ENCODE measurements at regions not wholly inside any gene's neighbourhood (a gene's known extent, or its start where the extent isn't known, plus 50 kb on each side); places are given as distances from the start of the nearest gene placed in this dataset.

DNA sequence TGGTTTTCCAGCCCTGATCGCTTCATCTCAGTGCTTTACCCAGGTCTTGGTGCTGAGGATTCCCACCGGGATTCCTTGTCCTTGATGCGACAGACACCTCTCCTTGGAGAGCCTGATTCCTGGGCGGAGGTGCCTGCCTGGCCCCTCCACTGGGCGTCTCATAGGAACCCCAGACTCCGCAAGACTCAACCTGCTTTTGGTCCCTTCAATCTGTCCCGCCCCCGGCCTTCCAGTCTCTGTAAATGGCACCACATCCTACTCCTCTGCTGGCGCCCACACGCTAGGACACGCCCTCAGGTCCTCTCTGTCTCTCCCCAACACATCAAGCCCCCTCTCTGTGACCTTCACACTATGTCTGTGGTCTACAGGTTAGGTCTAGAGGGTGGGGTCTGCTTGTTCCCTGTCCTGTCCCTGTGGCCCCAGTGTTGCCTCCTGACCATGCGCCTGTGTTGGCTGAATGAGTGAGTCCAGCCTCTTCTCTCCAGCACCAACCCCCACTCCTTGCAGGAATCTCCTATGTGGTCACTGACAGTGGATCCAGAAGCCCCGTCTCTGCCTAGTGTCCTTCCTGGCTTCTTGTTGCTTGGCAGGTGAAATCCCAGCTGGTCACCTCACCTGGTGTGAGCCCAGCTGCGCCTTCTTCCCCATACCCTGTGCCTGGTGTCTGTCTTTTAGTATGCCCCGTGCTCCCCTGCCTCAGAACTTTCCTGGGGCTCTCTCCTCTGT is 119.7 kb upstream of the C1orf174 start:
- no peak for TF ChIP-seq POLR2A (IDR thresholded peaks at IDR 0.05)
- no peak for TF ChIP-seq POLR2AphosphoS5 (IDR thresholded peaks at IDR 0.05)
- TF ChIP-seq CTCF (IDR thresholded peaks at IDR 0.05): no peak
- no peak for TF ChIP-seq EP300 (IDR thresholded peaks at IDR 0.05)
- no peaks in the 10 kb centered on the region for H3K4me1 ChIP-seq
- no peaks in the 10 kb centered on the region for H3K36me3 ChIP-seq
- H3K27ac ChIP-seq: no peak overlapping the region
- H3K9me3 ChIP-seq: peaks cover 0 to 6% (median 0%) of the 10 kb centered on the region in 3 donors
- no peak overlapping the region for H3K4me3 ChIP-seq
- H3K27me3 ChIP-seq: peaks cover 56% of the 10 kb centered on the region
- ATAC-seq: no peak
- 71 to 93% methylated on average over 3 to 8 of the region's 15 CpGs for WGBS, 2 donors (ENCODE audit: low coverage in 1 of 2)

- WGBS, 2 donors (ENCODE audit: low coverage in 1 of 2): 25 to 76% methylated on average over 3 to 5 of the region's 9 CpGs
- no peak for ATAC-seq
- Histone ChIP-seq H3K9me3 (peaks cover 0 to 6% (median 0%) of the 10 kb centered on the region in 3 donors), H3K4me1 (no peaks in the 10 kb centered on the region), H3K27ac (no peak overlapping the region), H3K27me3 (peaks cover 57% of the 10 kb centered on the region), H3K4me3 (no peak overlapping the region), H3K36me3 (no peaks in the 10 kb centered on the region)
- TF ChIP-seq POLR2AphosphoS5 (IDR thresholded peaks at IDR 0.05) (no peak), POLR2A (IDR thresholded peaks at IDR 0.05) (no peak), CTCF (IDR thresholded peaks at IDR 0.05) (no peak)
Observed at GRCh38 chr1:4020449-4020848, 120.4 kb upstream of the C1orf174 start.

DNA sequence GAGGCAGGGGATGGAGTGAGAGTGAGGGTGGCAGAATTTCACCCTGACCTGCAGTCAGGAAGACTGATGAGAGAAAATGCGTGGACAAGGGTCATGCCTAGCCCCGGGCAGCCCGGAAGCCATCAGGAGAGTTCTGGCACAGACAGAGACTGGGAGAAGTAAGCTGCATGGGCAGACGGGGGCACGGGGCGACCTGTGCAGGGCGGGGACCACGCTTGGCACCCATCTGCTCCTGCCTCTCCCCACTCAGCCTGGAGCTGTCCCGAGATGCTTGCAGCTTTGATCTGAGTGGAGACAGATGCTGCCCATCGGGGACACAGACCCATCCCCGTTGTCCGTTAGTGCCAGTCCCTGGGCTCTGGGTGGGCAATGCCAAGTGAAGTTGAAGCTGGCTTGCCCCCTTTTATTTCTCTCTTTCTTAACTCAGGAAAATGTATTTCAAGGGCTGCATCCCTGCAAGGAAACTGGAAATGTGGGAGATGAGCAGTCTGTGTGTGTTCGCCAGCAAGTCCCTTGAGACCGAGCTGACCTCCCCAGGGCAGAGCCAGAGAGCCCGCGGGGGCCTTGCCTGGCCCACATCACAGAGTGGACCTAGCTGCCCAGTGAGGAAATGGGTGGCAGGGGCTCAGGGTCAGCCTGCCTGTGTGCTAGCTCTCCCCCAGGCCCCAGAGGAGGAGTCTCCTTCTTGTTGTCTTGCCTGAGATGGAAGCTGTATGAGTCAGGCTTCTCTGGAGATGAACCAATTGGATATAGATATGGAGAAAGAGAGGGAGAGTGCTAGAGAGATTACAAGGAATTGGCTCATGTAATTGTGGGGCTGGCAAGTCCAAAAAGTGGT is 121.3 kb upstream of the C1orf174 start:
- H3K27ac ChIP-seq: no peak overlapping the region
- peaks cover 0 to 6% (median 0%) of the 10 kb centered on the region in 3 donors for H3K9me3 ChIP-seq
- H3K4me3 ChIP-seq: no peak overlapping the region
- ATAC-seq: no peak
- WGBS, 2 donors (ENCODE audit: low coverage in 1 of 2): 64 to 73% methylated on average over 5 to 6 of the region's 16 CpGs
- TF ChIP-seq POLR2A (IDR thresholded peaks at IDR 0.05) (no peak), EP300 (IDR thresholded peaks at IDR 0.05) (no peak), POLR2AphosphoS5 (IDR thresholded peaks at IDR 0.05) (no peak), CTCF (IDR thresholded peaks at IDR 0.05) (no peak)
- H3K27me3 ChIP-seq: peaks cover 65% of the 10 kb centered on the region
- no peaks in the 10 kb centered on the region for H3K4me1 ChIP-seq
- no peaks in the 10 kb centered on the region for H3K36me3 ChIP-seq

GRCh38 chr1:4021974-4022268 is 121.8 kb upstream of the C1orf174 start:
- no peak for TF ChIP-seq POLR2AphosphoS5 (IDR thresholded peaks at IDR 0.05)
- TF ChIP-seq CTCF (IDR thresholded peaks at IDR 0.05): no peak
- TF ChIP-seq POLR2A (IDR thresholded peaks at IDR 0.05): no peak
- TF ChIP-seq EP300 (IDR thresholded peaks at IDR 0.05): no peak
- Histone ChIP-seq H3K36me3 (no peaks in the 10 kb centered on the region), H3K27ac (no peak overlapping the region), H3K27me3 (peaks cover 71% of the 10 kb centered on the region), H3K4me3 (no peak overlapping the region), H3K9me3 (peaks cover 0 to 6% (median 0%) of the 10 kb centered on the region in 3 donors), H3K4me1 (no peaks in the 10 kb centered on the region)
- ATAC-seq: no peak
- whole genome bisulfite sequencing, 2 donors (ENCODE audit: low coverage in 1 of 2): 55 to 75% methylated on average over 2 to 3 of the region's 3 CpGs
